Heart left ventricle (tissue), 16 donors: ENCODE measurements at regions not wholly inside any gene's neighbourhood (a gene's known extent, or its start where the extent isn't known, plus 50 kb on each side); places are given as distances from the start of the nearest gene placed in this dataset.

ENCODE experiments used
- ATAC-seq, 4 donors: fragments of 200-7000 bp; cut with Tn5 transposase; one replicate each; pipeline ENCODE4 v1.9.1; 2020 to 2022; ENCODE audit warnings: moderate library complexity in 4 of 4, mild to moderate bottlenecking in 3 of 4, moderate number of reproducible peaks in 1 of 4
- DNase-seq, 5 donors: peaks; one replicate each; pipeline ENCODE4 v3.0.0-alpha.2; 2020
- H3K27ac ChIP-seq, 12 donors: fragments of 200-600 bp; sonication (generic) in 4 of 12; one replicate each; pipeline versions ENCODE4 v1.5.0 to v1.8.0; 2016 to 2022; ENCODE audit warnings: mild to moderate bottlenecking in 2 of 12
- H3K27me3 ChIP-seq, 9 donors: fragments of 200-600 bp; sonication (generic) in 2 of 9; one replicate each; pipeline versions ENCODE4 v1.5.1 to v1.8.0; 2016 to 2022; ENCODE audit warnings: mild to moderate bottlenecking in 3 of 9
- H3K36me3 ChIP-seq, 9 donors: fragments of 200-600 bp; sonication (generic) in 2 of 9; one replicate each; pipeline versions ENCODE4 v1.5.0 to v1.8.0; 2018 to 2022; ENCODE audit warnings: mild to moderate bottlenecking in 2 of 9
- H3K4me1 ChIP-seq, 12 donors: fragments of 200-600 bp; sonication (generic) in 4 of 12; one replicate each; pipeline versions ENCODE4 v1.5.0 to v1.8.0; 2016 to 2022; ENCODE audit warnings: mild to moderate bottlenecking in 3 of 12
- H3K4me3 ChIP-seq, 12 donors: fragments of 200-600 bp; sonication (generic) in 4 of 12; one replicate each; pipeline versions ENCODE4 v1.5.0 to v1.8.0; 2017 to 2022; ENCODE audit warnings: mild to moderate bottlenecking in 9 of 12, moderate library complexity in 4 of 12
- H3K9me3 ChIP-seq, 12 donors: fragments of 200-600 bp; sonication (generic) in 4 of 12; one replicate each; pipeline versions ENCODE4 v1.5.0 to v1.8.0; 2016 to 2022; ENCODE audit warnings: mild to moderate bottlenecking in 1 of 12
- POLR2A ChIP-seq, 2 donors: fragments of 450-650 bp; IDR thresholded peaks; one replicate each; pipeline ENCODE4 v1.6.1; 2017; ENCODE audit warnings: antibody characterized with exemption in 2 of 2, mild to moderate bottlenecking in 2 of 2, moderate library complexity in 2 of 2
- WGBS, 4 donors: extraction: QIAGEN DNeasy Blood & Tissue Kit in 2 of 4; methylation state at CpG; one replicate each; pipeline versions ENCODE4 v1.1.5 to v1.1.7; 2013 to 2018; 5-methylcytosine and 5-hydroxymethylcytosine counted together
- intact Hi-C, 10 donors: fragments of 100-400 bp; cut with DNase I; formaldehyde crosslinking; loops; one replicate each; pipeline versions ENCODE4 v1.11.1 to v1.14.2; 2022
- TF ChIP-seq, protein P1 (sequence below), 12 donors: fragments of 200-600 bp; sonication (generic) in 4 of 12; IDR thresholded peaks; one replicate each; pipeline versions ENCODE4 v1.5.0 to v1.8.0; 2018 to 2022; ENCODE audit warnings: antibody characterized with exemption in 12 of 12, mild to moderate bottlenecking in 5 of 12
- donor health status: ischemic (EF 13 %, LVEDD 7.1; RV severe dilation, severe dysfunction).
- donor health status: healthy with polysubstance abuse.
- donor health status: DM: no; HTN: yes; CAD: no.
- donor health status: DM: no; HTN: no; CAD: no.
- donor health status: ischemic (EF 25% LVEDD 6.9; RV normal size, moderate dysfunction).
- donor health status: ischemic (EF 25% LVEDD 5.7; RV mildly dilated, moderate dysfunction).
- donor health status: healthy.
- donor health status: DM: yes; HTN: yes; CAD: no.
- donor health status: ischemic (EF 35%, LVEDD 5.7; RV mildly dilated, moderate dysfunction).
- donor health status: nonischemic (EF 11% LVEDD 7.7; RV severe dilation, severe dysfunction).
- donor health status: DM: yes; HTN: yes; CAD: no.
- donor health status: PGD.
- donor health status: ischemic (EF 29% LVEDD 5.4; RV normal size, mild dysfunction).
- donor health status: nonischemic (EF 23%, LVEDD 6.1; RV moderate dilation, normal function).

DNA sequence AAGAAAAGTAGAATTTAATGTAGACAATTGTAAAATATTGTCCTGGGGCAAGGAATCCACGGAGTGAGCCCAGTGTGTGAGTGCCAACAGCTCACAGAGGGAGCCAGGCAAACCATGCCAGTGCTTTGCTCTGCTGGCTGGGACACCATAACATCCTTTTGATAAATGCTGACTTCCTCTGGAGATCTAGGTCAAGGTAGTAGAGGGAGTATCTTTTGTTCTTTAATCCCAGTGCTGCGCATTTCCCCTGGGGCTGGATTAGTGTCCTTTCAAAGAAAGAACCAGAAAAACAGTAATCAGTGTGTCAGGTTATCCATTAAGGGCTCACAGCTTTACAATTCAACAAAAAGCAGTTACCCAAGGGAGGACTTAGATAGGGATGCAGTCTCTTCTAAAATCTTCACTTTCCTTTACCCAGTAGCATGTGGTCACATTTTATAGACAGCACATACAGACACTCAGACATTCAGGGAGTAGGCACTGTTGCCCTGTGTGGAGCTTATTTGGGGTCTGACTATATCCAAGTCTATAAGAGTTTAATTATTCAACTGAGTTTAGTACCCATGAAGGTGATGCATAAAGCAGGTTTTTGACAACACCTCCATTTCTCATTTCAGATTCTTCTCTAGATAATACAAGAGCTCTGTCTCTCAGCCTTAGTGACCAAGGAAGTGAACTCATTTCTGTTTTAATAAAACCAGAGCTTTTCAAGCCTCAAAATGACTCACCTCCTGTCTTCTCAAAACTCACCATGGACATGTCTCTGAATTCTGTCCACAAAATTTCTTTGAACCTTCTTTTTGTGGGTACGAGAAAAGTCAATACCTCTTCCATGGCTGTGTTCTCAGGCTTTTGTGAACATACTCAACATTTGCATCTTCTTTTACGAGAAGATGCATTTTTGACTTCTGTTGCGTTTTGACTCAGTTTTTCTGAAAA is 215.3 kb downstream of the BRINP2 start:
- no peak for ATAC-seq
- H3K27ac ChIP-seq, result no peak overlapping the region
- intact Hi-C loops, result no loop called here
- no peaks in the 10 kb centered on the region for H3K36me3 ChIP-seq
- WGBS, 4 donors, result 67 to 81% (median 74%) methylated on average over 5 of the region's 5 CpGs
- no peak for TF ChIP-seq POLR2A (IDR thresholded peaks at IDR 0.05)
- TF ChIP-seq, protein P1, sequence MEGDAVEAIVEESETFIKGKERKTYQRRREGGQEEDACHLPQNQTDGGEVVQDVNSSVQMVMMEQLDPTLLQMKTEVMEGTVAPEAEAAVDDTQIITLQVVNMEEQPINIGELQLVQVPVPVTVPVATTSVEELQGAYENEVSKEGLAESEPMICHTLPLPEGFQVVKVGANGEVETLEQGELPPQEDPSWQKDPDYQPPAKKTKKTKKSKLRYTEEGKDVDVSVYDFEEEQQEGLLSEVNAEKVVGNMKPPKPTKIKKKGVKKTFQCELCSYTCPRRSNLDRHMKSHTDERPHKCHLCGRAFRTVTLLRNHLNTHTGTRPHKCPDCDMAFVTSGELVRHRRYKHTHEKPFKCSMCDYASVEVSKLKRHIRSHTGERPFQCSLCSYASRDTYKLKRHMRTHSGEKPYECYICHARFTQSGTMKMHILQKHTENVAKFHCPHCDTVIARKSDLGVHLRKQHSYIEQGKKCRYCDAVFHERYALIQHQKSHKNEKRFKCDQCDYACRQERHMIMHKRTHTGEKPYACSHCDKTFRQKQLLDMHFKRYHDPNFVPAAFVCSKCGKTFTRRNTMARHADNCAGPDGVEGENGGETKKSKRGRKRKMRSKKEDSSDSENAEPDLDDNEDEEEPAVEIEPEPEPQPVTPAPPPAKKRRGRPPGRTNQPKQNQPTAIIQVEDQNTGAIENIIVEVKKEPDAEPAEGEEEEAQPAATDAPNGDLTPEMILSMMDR (IDR thresholded peaks at IDR 0.05), result no peak
- no peaks in the 10 kb centered on the region for H3K4me1 ChIP-seq
- DNase-seq, result no peak
- H3K4me3 ChIP-seq, result no peak overlapping the region
- peaks cover 0 to 20% (median 0%) of the 10 kb centered on the region in 9 donors for H3K27me3 ChIP-seq
- H3K9me3 ChIP-seq, result peaks cover 0 to 12% (median 0%) of the 10 kb centered on the region in 12 donors

DNA sequence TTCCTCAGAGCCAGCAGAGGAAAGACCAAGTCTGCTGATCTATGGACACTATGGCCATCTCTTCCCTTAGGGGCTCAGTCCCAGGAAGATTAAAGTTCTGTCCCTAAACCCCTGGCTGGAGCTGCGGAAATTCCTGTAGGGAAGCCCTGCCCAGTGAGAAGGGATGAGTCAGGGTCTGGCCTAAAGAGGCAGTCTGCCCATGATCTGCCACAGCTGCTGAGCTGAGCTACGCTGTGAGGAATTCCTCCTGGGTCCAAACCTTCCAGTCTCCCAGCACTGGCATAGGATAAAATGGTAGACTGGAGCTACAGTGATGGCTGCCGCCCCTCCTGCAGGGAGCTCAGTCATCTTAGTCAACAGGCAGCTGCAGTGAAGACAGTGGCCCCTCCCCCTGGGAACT is 213.7 kb downstream of the BRINP2 start:
- no peak overlapping the region for H3K27ac ChIP-seq
- H3K4me1 ChIP-seq, result no peaks in the 10 kb centered on the region
- TF ChIP-seq, protein P1 (IDR thresholded peaks at IDR 0.05), result no peak
- no peak for TF ChIP-seq POLR2A (IDR thresholded peaks at IDR 0.05)
- ATAC-seq (no peak), DNase-seq (no peak)
- H3K36me3 ChIP-seq, result no peaks in the 10 kb centered on the region
- intact Hi-C loops, result no loop called here
- H3K27me3 ChIP-seq, result peaks cover 0 to 17% (median 0%) of the 10 kb centered on the region in 9 donors
- H3K4me3 ChIP-seq, result no peak overlapping the region
- 64 to 80% (median 72%) methylated on average over 1 to 3 of the region's 3 CpGs for WGBS, 4 donors
- H3K9me3 ChIP-seq, result peaks cover 0 to 28% (median 0%) of the 10 kb centered on the region in 12 donors

DNA sequence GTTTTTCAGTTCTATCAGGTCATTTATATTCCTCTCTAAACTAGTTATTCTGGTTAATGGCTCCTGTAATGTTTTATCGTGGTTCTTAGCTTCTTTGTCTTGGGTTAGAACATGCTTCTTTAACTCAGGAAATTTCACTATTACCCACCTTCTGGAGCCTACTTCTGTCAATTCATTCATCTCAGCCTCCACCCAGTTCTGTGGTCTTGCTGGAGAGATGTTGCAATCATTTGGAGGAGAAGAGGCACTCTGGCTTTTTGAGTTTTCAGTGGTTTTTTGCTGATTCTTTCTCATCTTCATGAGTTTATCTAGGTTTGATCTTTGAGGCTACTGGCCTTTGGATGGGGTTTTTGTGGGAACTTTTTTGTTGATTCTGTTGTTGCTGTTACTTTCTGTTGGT is 213.0 kb downstream of the BRINP2 start:
- DNase-seq, result no peak
- WGBS, 4 donors, result 80 to 90% (median 88%) methylated on average over 1 of the region's 1 CpG

DNA sequence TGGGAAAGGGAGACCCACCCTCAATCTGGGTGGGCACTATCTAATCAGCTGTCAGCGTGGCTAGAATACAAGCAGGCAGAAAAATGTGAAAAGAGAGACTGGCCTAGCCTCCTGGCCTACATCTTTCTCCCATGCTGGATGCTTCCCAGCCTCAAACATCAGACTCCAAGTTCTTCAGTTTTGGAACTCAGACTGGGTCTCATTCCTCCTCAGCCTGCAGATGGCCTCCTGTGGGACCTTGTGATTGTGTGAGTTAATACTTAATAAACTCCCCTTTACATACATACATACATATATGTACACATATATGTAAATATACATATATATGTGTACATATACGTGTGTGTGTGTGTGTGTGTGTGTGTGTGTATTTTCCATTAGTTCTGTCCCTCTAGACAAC is 207.1 kb downstream of the BRINP2 start:
- no peaks in the 10 kb centered on the region for H3K27me3 ChIP-seq
- no peak overlapping the region for H3K4me3 ChIP-seq
- DNase-seq, result no peak
- intact Hi-C loops, result no loop called here
- H3K9me3 ChIP-seq, result peaks cover 0 to 33% (median 0%) of the 10 kb centered on the region in 12 donors
- WGBS, 4 donors, result 44 to 66% (median 60%) methylated on average over 2 of the region's 2 CpGs
- no peak for ATAC-seq
- no peak overlapping the region for H3K27ac ChIP-seq
- H3K36me3 ChIP-seq, result no peaks in the 10 kb centered on the region
- H3K4me1 ChIP-seq, result no peaks in the 10 kb centered on the region
- TF ChIP-seq, protein P1 (IDR thresholded peaks at IDR 0.05), result no peak
- no peak for TF ChIP-seq POLR2A (IDR thresholded peaks at IDR 0.05)

More for the DNA sequence above, 213.0 kb downstream of the BRINP2 start:
- TF ChIP-seq POLR2A (IDR thresholded peaks at IDR 0.05), result no peak
- TF ChIP-seq, protein P1 (IDR thresholded peaks at IDR 0.05), result no peak
- H3K4me3 ChIP-seq, result no peak overlapping the region
- H3K9me3 ChIP-seq, result peaks cover 0 to 33% (median 0%) of the 10 kb centered on the region in 12 donors
- H3K27ac ChIP-seq, result no peak overlapping the region
- intact Hi-C loops, result no loop called here
- no peaks in the 10 kb centered on the region for H3K36me3 ChIP-seq
- peaks cover 0 to 17% (median 0%) of the 10 kb centered on the region in 9 donors for H3K27me3 ChIP-seq
- no peaks in the 10 kb centered on the region for H3K4me1 ChIP-seq
- no peak for ATAC-seq
